WTC11 (cell line): ENCODE measurements at regions not wholly inside any gene's neighbourhood (a gene's known extent, or its start where the extent isn't known, plus 50 kb on each side); places are given as distances from the start of the nearest gene placed in this dataset.
"Not testable (repeated sequence)": the region's sequence is repeated elsewhere in the genome, so short reads cannot be mapped to it uniquely, and the experiment has no call there.

ENCODE experiments used
- ATAC-seq: fragments of 200-7000 bp; cut with Tn5 transposase; 2 replicates; pipeline ENCODE4 v1.10.0; 2021; ENCODE audit warnings: mild to moderate bottlenecking, moderate library complexity
- CTCF ChIA-PET: fragments of 300-600 bp; sonication (Branson Sonifier 250); formaldehyde crosslinking; loops from one replicate; lab custom pipeline; 2021; ENCODE audit warnings: antibody characterized with exemption; lab: Charles Lee
- POLR2A ChIA-PET: fragments of 350-600 bp; sonication (Branson Sonifier 250); formaldehyde crosslinking; loops from one replicate; lab custom pipeline; 2021; ENCODE audit warnings: antibody characterized with exemption; lab: Charles Lee
- DNase-seq: peaks from one replicate; pipeline ENCODE4 v3.0.0; 2021; ENCODE audit warnings: low spot score
- H3K27ac Mint-ChIP-seq: 2 replicates; pipeline ENCODE4 v1.8.0; 2021; ENCODE audit warnings: mixed read lengths
- H3K27me3 Mint-ChIP-seq: 2 replicates; pipeline ENCODE4 v1.8.0; 2021; ENCODE audit warnings: low read depth, mild to moderate bottlenecking, moderate library complexity, mixed read lengths
- H3K36me3 Mint-ChIP-seq: 2 replicates; pipeline ENCODE4 v1.8.0; 2021; ENCODE audit warnings: mixed read lengths
- H3K4me1 Mint-ChIP-seq: 2 replicates; pipeline ENCODE4 v1.8.0; 2022; ENCODE audit warnings: mixed read lengths
- H3K4me3 Mint-ChIP-seq: 2 replicates; pipeline ENCODE4 v1.8.0; 2021; ENCODE audit warnings: mild to moderate bottlenecking, moderate library complexity, mixed read lengths
- H3K9me3 Mint-ChIP-seq: 2 replicates; pipeline ENCODE4 v1.8.0; 2021; ENCODE audit warnings: mixed read lengths
- CBFB ChIP-seq: sonication (generic); formaldehyde crosslinking; IDR thresholded peaks from 2 replicates; pipeline ENCODE4 v1.8.1; 2022; ENCODE audit warnings: mild to moderate bottlenecking, low read depth, missing genetic modification reagents
- CREM ChIP-seq: sonication (generic); formaldehyde crosslinking; IDR thresholded peaks from 2 replicates; pipeline ENCODE4 v1.8.1; 2022; ENCODE audit warnings: mild to moderate bottlenecking, missing genetic modification reagents, moderate library complexity
- ESRRA ChIP-seq: sonication (generic); formaldehyde crosslinking; IDR thresholded peaks from 2 replicates; pipeline ENCODE4 v1.8.1; 2022; ENCODE audit warnings: mild to moderate bottlenecking, missing genetic modification reagents, borderline replicate concordance
- GABPB1 ChIP-seq: sonication (generic); formaldehyde crosslinking; IDR thresholded peaks from 2 replicates; pipeline ENCODE4 v1.8.1; 2023; ENCODE audit warnings: mild to moderate bottlenecking, missing genetic modification reagents
- GRHL2 ChIP-seq: fragments of 250-450 bp; sonication (Bioruptor Pico); IDR thresholded peaks from 2 replicates; pipeline ENCODE4 v1.8.0; 2022; ENCODE audit warnings: mild to moderate bottlenecking, moderate library complexity; ENCODE audit not compliant: insufficient replicate concordance, severe bottlenecking
- IRF1 ChIP-seq: sonication (generic); formaldehyde crosslinking; IDR thresholded peaks from 2 replicates; pipeline ENCODE4 v1.8.0; 2023; ENCODE audit warnings: missing genetic modification reagents
- MYBL2 ChIP-seq: sonication (generic); formaldehyde crosslinking; IDR thresholded peaks from 2 replicates; pipeline ENCODE4 v1.8.1; 2023; ENCODE audit warnings: mild to moderate bottlenecking, moderate library complexity, missing genetic modification reagents
- NFE2L1 ChIP-seq: sonication (generic); formaldehyde crosslinking; IDR thresholded peaks from 2 replicates; pipeline ENCODE4 v1.8.1; 2023; ENCODE audit warnings: missing genetic modification reagents
- RORB ChIP-seq: fragments of 250-450 bp; sonication (Bioruptor Pico); IDR thresholded peaks from 2 replicates; pipeline ENCODE4 v1.9.0; 2021; ENCODE audit warnings: mild to moderate bottlenecking
- TCF7 ChIP-seq: sonication (generic); formaldehyde crosslinking; IDR thresholded peaks from 2 replicates; pipeline ENCODE4 v1.8.0; 2022; ENCODE audit warnings: mild to moderate bottlenecking, low read depth, missing genetic modification reagents, moderate library complexity
- TEAD1 ChIP-seq: sonication (generic); formaldehyde crosslinking; IDR thresholded peaks from 2 replicates; pipeline ENCODE4 v1.8.0; 2022; ENCODE audit warnings: mild to moderate bottlenecking, missing genetic modification reagents
- ZNF121 ChIP-seq: sonication (generic); formaldehyde crosslinking; IDR thresholded peaks from 2 replicates; pipeline ENCODE4 v1.8.0; 2023; ENCODE audit warnings: missing genetic modification reagents
- ZNF219 ChIP-seq: sonication (generic); formaldehyde crosslinking; IDR thresholded peaks from 2 replicates; pipeline ENCODE4 v1.8.0; 2023; ENCODE audit warnings: missing genetic modification reagents, mild to moderate bottlenecking, borderline replicate concordance
- TF ChIP-seq, protein P1 (sequence below): sonication (generic); formaldehyde crosslinking; IDR thresholded peaks from 2 replicates; pipeline ENCODE4 v1.8.1; 2023; ENCODE audit warnings: mild to moderate bottlenecking, moderate library complexity, missing genetic modification reagents
- TF ChIP-seq, protein P2 (sequence below): sonication (generic); formaldehyde crosslinking; IDR thresholded peaks from 2 replicates; pipeline ENCODE4 v1.8.0; 2022; ENCODE audit warnings: mild to moderate bottlenecking, missing genetic modification reagents
- TF ChIP-seq, protein P3 (sequence below): fragments of 250-450 bp; sonication (Bioruptor Pico); IDR thresholded peaks from 2 replicates; pipeline ENCODE4 v1.8.0; 2021; ENCODE audit warnings: mild to moderate bottlenecking
- TF ChIP-seq, protein P4 (sequence below): sonication (generic); formaldehyde crosslinking; IDR thresholded peaks from 2 replicates; pipeline ENCODE4 v1.8.0; 2022; ENCODE audit warnings: missing genetic modification reagents
- TF ChIP-seq, protein P5 (sequence below): fragments of 250-450 bp; sonication (Bioruptor Pico); IDR thresholded peaks from 2 replicates; pipeline ENCODE4 v1.9.0; 2021; ENCODE audit warnings: mild to moderate bottlenecking
- TF ChIP-seq, protein P6 (sequence below): fragments of 250-450 bp; sonication (Bioruptor Pico); IDR thresholded peaks from 2 replicates; pipeline ENCODE4 v2.1.2; 2022; ENCODE audit warnings: mild to moderate bottlenecking, moderate library complexity
- TF ChIP-seq, protein P7 (sequence below): sonication (generic); formaldehyde crosslinking; IDR thresholded peaks from 2 replicates; pipeline ENCODE4 v1.8.0; 2022; ENCODE audit warnings: mild to moderate bottlenecking, missing genetic modification reagents

GRCh38 chr10:81655986-81656385 lies 219.0 kb upstream of the NRG3 start:
- ChIA-PET POLR2A (no interaction called here), CTCF (no interaction called here)
- DNase-seq, result no peak
- no peak overlapping the region for H3K4me3 Mint-ChIP-seq
- H3K27me3 Mint-ChIP-seq, result no peaks in the 10 kb centered on the region
- ATAC-seq, result no peak
- H3K4me1 Mint-ChIP-seq, result no peaks in the 10 kb centered on the region
- peaks cover 29% of the 10 kb centered on the region for H3K9me3 Mint-ChIP-seq
- no peak overlapping the region for H3K27ac Mint-ChIP-seq
- TF ChIP-seq ESRRA (no peak), IRF1 (no peak)
- TF ChIP-seq, protein P1, sequence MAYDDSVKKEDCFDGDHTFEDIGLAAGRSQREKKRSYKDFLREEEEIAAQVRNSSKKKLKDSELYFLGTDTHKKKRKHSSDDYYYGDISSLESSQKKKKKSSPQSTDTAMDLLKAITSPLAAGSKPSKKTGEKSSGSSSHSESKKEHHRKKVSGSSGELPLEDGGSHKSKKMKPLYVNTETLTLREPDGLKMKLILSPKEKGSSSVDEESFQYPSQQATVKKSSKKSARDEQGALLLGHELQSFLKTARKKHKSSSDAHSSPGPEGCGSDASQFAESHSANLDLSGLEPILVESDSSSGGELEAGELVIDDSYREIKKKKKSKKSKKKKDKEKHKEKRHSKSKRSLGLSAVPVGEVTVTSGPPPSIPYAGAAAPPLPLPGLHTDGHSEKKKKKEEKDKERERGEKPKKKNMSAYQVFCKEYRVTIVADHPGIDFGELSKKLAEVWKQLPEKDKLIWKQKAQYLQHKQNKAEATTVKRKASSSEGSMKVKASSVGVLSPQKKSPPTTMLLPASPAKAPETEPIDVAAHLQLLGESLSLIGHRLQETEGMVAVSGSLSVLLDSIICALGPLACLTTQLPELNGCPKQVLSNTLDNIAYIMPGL, result no peak
- H3K36me3 Mint-ChIP-seq, result peaks cover 2% of the 10 kb centered on the region; the same call in 1 of the 2 replicates

DNA sequence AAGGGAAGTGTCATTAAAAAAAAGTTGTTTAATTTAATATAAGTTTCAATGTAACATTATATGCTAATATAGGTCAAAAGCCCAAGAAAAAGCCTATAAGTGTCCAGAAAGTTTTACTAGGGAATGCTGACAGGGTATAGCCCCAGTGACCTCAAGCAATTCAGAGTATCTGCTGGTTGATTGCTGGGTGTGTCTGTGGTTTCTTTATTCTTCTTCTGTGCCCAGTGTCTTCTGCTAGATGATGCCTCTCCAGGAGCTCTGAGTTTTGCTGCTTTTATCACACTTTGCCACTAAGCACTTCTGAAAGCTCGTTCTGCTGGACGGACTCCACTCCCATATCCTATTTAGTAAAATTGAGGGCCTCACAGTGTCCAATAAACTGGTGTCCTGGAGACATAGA lies 212.2 kb upstream of the NRG3 start:
- Mint-ChIP-seq H3K9me3 (no peaks in the 10 kb centered on the region), H3K36me3 (no peaks in the 10 kb centered on the region), H3K27ac (no peak overlapping the region), H3K4me3 (no peak overlapping the region), H3K27me3 (no peaks in the 10 kb centered on the region), H3K4me1 (no peaks in the 10 kb centered on the region)
- no peak for ATAC-seq
- DNase-seq, result no peak
- POLR2A ChIA-PET, result no interaction called here
- TF ChIP-seq CREM (CRISPR knock-in tag) (no peak), ZNF121 (no peak), TEAD1 (CRISPR knock-in tag) (no peak), ZNF219 (CRISPR knock-in tag) (no peak), GABPB1 (no peak), CBFB (CRISPR knock-in tag) (no peak), GRHL2 (CRISPR knock-in tag) (no peak), MYBL2 (CRISPR knock-in tag) (no peak), RORB (CRISPR knock-in tag) (no peak), NFE2L1 (CRISPR knock-in tag) (no peak), TCF7 (no peak)
- TF ChIP-seq, protein P2, sequence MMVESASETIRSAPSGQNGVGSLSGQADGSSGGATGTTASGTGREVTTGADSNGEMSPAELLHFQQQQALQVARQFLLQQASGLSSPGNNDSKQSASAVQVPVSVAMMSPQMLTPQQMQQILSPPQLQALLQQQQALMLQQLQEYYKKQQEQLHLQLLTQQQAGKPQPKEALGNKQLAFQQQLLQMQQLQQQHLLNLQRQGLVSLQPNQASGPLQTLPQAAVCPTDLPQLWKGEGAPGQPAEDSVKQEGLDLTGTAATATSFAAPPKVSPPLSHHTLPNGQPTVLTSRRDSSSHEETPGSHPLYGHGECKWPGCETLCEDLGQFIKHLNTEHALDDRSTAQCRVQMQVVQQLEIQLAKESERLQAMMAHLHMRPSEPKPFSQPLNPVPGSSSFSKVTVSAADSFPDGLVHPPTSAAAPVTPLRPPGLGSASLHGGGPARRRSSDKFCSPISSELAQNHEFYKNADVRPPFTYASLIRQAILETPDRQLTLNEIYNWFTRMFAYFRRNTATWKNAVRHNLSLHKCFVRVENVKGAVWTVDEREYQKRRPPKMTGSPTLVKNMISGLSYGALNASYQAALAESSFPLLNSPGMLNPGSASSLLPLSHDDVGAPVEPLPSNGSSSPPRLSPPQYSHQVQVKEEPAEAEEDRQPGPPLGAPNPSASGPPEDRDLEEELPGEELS (CRISPR knock-in tag), result no peak
- TF ChIP-seq, protein P3, sequence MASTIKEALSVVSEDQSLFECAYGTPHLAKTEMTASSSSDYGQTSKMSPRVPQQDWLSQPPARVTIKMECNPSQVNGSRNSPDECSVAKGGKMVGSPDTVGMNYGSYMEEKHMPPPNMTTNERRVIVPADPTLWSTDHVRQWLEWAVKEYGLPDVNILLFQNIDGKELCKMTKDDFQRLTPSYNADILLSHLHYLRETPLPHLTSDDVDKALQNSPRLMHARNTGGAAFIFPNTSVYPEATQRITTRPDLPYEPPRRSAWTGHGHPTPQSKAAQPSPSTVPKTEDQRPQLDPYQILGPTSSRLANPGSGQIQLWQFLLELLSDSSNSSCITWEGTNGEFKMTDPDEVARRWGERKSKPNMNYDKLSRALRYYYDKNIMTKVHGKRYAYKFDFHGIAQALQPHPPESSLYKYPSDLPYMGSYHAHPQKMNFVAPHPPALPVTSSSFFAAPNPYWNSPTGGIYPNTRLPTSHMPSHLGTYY (CRISPR knock-in tag), result no peak
- TF ChIP-seq, protein P4, sequence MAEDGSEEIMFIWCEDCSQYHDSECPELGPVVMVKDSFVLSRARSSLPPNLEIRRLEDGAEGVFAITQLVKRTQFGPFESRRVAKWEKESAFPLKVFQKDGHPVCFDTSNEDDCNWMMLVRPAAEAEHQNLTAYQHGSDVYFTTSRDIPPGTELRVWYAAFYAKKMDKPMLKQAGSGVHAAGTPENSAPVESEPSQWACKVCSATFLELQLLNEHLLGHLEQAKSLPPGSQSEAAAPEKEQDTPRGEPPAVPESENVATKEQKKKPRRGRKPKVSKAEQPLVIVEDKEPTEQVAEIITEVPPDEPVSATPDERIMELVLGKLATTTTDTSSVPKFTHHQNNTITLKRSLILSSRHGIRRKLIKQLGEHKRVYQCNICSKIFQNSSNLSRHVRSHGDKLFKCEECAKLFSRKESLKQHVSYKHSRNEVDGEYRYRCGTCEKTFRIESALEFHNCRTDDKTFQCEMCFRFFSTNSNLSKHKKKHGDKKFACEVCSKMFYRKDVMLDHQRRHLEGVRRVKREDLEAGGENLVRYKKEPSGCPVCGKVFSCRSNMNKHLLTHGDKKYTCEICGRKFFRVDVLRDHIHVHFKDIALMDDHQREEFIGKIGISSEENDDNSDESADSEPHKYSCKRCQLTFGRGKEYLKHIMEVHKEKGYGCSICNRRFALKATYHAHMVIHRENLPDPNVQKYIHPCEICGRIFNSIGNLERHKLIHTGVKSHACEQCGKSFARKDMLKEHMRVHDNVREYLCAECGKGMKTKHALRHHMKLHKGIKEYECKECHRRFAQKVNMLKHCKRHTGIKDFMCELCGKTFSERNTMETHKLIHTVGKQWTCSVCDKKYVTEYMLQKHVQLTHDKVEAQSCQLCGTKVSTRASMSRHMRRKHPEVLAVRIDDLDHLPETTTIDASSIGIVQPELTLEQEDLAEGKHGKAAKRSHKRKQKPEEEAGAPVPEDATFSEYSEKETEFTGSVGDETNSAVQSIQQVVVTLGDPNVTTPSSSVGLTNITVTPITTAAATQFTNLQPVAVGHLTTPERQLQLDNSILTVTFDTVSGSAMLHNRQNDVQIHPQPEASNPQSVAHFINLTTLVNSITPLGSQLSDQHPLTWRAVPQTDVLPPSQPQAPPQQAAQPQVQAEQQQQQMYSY, result no peak
- TF ChIP-seq, protein P5, sequence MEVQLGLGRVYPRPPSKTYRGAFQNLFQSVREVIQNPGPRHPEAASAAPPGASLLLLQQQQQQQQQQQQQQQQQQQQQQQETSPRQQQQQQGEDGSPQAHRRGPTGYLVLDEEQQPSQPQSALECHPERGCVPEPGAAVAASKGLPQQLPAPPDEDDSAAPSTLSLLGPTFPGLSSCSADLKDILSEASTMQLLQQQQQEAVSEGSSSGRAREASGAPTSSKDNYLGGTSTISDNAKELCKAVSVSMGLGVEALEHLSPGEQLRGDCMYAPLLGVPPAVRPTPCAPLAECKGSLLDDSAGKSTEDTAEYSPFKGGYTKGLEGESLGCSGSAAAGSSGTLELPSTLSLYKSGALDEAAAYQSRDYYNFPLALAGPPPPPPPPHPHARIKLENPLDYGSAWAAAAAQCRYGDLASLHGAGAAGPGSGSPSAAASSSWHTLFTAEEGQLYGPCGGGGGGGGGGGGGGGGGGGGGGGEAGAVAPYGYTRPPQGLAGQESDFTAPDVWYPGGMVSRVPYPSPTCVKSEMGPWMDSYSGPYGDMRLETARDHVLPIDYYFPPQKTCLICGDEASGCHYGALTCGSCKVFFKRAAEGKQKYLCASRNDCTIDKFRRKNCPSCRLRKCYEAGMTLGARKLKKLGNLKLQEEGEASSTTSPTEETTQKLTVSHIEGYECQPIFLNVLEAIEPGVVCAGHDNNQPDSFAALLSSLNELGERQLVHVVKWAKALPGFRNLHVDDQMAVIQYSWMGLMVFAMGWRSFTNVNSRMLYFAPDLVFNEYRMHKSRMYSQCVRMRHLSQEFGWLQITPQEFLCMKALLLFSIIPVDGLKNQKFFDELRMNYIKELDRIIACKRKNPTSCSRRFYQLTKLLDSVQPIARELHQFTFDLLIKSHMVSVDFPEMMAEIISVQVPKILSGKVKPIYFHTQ (CRISPR knock-in tag), result no peak
- TF ChIP-seq, protein P6, sequence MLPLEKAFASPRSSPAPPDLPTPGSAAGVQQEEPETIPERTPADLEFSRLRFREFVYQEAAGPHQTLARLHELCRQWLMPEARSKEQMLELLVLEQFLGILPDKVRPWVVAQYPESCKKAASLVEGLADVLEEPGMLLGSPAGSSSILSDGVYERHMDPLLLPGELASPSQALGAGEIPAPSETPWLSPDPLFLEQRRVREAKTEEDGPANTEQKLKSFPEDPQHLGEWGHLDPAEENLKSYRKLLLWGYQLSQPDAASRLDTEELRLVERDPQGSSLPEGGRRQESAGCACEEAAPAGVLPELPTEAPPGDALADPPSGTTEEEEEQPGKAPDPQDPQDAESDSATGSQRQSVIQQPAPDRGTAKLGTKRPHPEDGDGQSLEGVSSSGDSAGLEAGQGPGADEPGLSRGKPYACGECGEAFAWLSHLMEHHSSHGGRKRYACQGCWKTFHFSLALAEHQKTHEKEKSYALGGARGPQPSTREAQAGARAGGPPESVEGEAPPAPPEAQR, result no peak
- TF ChIP-seq, protein P7, sequence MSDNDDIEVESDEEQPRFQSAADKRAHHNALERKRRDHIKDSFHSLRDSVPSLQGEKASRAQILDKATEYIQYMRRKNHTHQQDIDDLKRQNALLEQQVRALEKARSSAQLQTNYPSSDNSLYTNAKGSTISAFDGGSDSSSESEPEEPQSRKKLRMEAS, result no peak
- CTCF ChIA-PET, result no interaction called here

- CTCF ChIA-PET, H3K4me1 Mint-ChIP-seq, H3K4me3 Mint-ChIP-seq, POLR2A ChIA-PET, DNase-seq, H3K27me3 Mint-ChIP-seq, H3K27ac Mint-ChIP-seq, ATAC-seq: not testable (repeated sequence)
- peaks cover 11% of the 10 kb centered on the region for H3K9me3 Mint-ChIP-seq
- peaks cover 11% of the 10 kb centered on the region for H3K36me3 Mint-ChIP-seq
Observed at GRCh38 chr10:81664800-81665199, 210.2 kb upstream of the NRG3 start.
